HEK293T (cell line): ENCODE measurements at regions not wholly inside any gene's neighbourhood (a gene's known extent, or its start where the extent isn't known, plus 50 kb on each side); places are given as distances from the start of the nearest gene placed in this dataset.

Experiments used
- CTCF ChIA-PET: fragments of 350-600 bp; formaldehyde crosslinking; extraction: SDS; loops from one replicate; lab custom pipeline; 2021; ENCODE audit warnings: antibody characterized with exemption, inconsistent platforms; lab: Yijun Ruan, JAX
- POLR2A ChIA-PET: fragments of 350-600 bp; formaldehyde crosslinking; extraction: SDS; loops from one replicate; lab custom pipeline; 2020; ENCODE audit warnings: antibody characterized with exemption, inconsistent platforms; lab: Yijun Ruan, JAX
- DNase-seq: peaks from one replicate; pipeline ENCODE4 v3.0.0; 2012; ENCODE audit warnings: mixed read lengths; ENCODE audit errors: extremely low spot score
- ARNT ChIP-seq: fragments of 450-650 bp; IDR thresholded peaks from 2 replicates; pipeline ENCODE4 v1.6.1; 2017; ENCODE audit warnings: mild to moderate bottlenecking
- BHLHE40 ChIP-seq: fragments of 450-650 bp; IDR thresholded peaks from 2 replicates; pipeline ENCODE4 v1.6.1; 2016; ENCODE audit warnings: mild to moderate bottlenecking, moderate library complexity, borderline replicate concordance
- CTBP1 ChIP-seq: fragments of 450-650 bp; IDR thresholded peaks from 2 replicates; pipeline ENCODE4 v1.6.1; 2016; ENCODE audit warnings: borderline replicate concordance
- ELF4 ChIP-seq: fragments of 450-650 bp; IDR thresholded peaks from 2 replicates; pipeline ENCODE4 v1.6.1; 2017; ENCODE audit warnings: antibody characterized with exemption
- FOXA1 ChIP-seq: fragments of 450-650 bp; IDR thresholded peaks from 2 replicates; pipeline ENCODE4 v1.6.1; 2016; ENCODE audit warnings: mild to moderate bottlenecking
- FOXK2 ChIP-seq: fragments of 450-650 bp; IDR thresholded peaks from 2 replicates; pipeline ENCODE4 v1.6.1; 2016; ENCODE audit warnings: mild to moderate bottlenecking
- FOXM1 ChIP-seq: fragments of 450-650 bp; IDR thresholded peaks from 2 replicates; pipeline ENCODE4 v1.6.1; 2017; ENCODE audit warnings: mild to moderate bottlenecking, borderline replicate concordance
- HDGF ChIP-seq: fragments of 450-650 bp; IDR thresholded peaks from 2 replicates; pipeline ENCODE4 v1.6.1; 2017; ENCODE audit warnings: antibody characterized with exemption, borderline replicate concordance
- L3MBTL2 ChIP-seq: fragments of 450-650 bp; conservative IDR thresholded peaks from 2 replicates; pipeline ENCODE4 v1.6.1; 2016; ENCODE audit warnings: mild to moderate bottlenecking
- LEF1 ChIP-seq: fragments of 450-650 bp; IDR thresholded peaks from 2 replicates; pipeline ENCODE4 v1.6.1; 2017; ENCODE audit warnings: mild to moderate bottlenecking, borderline replicate concordance
- NFRKB ChIP-seq: fragments of 450-650 bp; IDR thresholded peaks from 2 replicates; pipeline ENCODE4 v1.6.1; 2016; ENCODE audit warnings: mild to moderate bottlenecking, moderate library complexity
- PKNOX1 ChIP-seq: fragments of 450-650 bp; IDR thresholded peaks from 2 replicates; pipeline ENCODE4 v1.6.1; 2016
- SP1 ChIP-seq: fragments of 450-650 bp; IDR thresholded peaks from 2 replicates; pipeline ENCODE4 v1.6.1; 2017
- SUZ12 ChIP-seq: fragments of 450-650 bp; IDR thresholded peaks from 2 replicates; pipeline ENCODE4 v1.6.1; 2016; ENCODE audit warnings: mild to moderate bottlenecking
- TARDBP ChIP-seq: fragments of 450-650 bp; IDR thresholded peaks from 2 replicates; pipeline ENCODE4 v1.6.1; 2016
- ZNF384 ChIP-seq: fragments of 450-650 bp; IDR thresholded peaks from 2 replicates; pipeline ENCODE4 v1.6.1; 2016

- ChIA-PET CTCF (no interaction called here), POLR2A (no interaction called here)
- TF ChIP-seq FOXM1 (no peak), PKNOX1 (no peak), ELF4 (no peak), LEF1 (no peak), ZNF384 (no peak), BHLHE40 (no peak), FOXA1 (no peak), L3MBTL2 (no peak), ARNT (no peak)
- DNase-seq: no peak
Observed at GRCh38 chr1:56302878-56303277, 276.5 kb downstream of the PLPP3 start.

- ChIA-PET POLR2A (no interaction called here), CTCF (no interaction called here)
- TF ChIP-seq L3MBTL2: no peak
- TF ChIP-seq BHLHE40: no peak
- TF ChIP-seq FOXK2: no peak
- no peak for TF ChIP-seq ARNT
- TF ChIP-seq CTBP1: no peak
- TF ChIP-seq NFRKB: no peak
- no peak for TF ChIP-seq TARDBP
- no peak for TF ChIP-seq FOXM1
- TF ChIP-seq PKNOX1: no peak
- no peak for TF ChIP-seq SP1
- no peak for TF ChIP-seq FOXA1
- TF ChIP-seq LEF1: no peak
- no peak for TF ChIP-seq ELF4
- no peak for DNase-seq
Observed at GRCh38 chr1:56301791-56302190, 277.6 kb downstream of the PLPP3 start.

GRCh38 chr1:56300836-56301235 is 278.5 kb downstream of the PLPP3 start:
- POLR2A ChIA-PET: no interaction called here
- CTCF ChIA-PET: no interaction called here
- DNase-seq: no peak
- TF ChIP-seq L3MBTL2 (no peak), BHLHE40 (no peak), FOXK2 (no peak), SP1 (no peak), FOXM1 (no peak), LEF1 (no peak), ELF4 (no peak), NFRKB (no peak), ARNT (no peak), SUZ12 (no peak), HDGF (no peak), FOXA1 (no peak), PKNOX1 (no peak), CTBP1 (no peak), ZNF384 (no peak)

GRCh38 chr1:56298866-56299265 is 280.5 kb downstream of the PLPP3 start:
- TF ChIP-seq SUZ12: no peak
- no peak for TF ChIP-seq PKNOX1
- TF ChIP-seq HDGF: no peak
- no peak for TF ChIP-seq CTBP1
- TF ChIP-seq FOXK2: no peak
- no peak for TF ChIP-seq FOXA1
- TF ChIP-seq ARNT: no peak
- ChIA-PET CTCF (no interaction called here), POLR2A (no interaction called here)
- DNase-seq: no peak

- CTCF ChIA-PET: no interaction called here
- POLR2A ChIA-PET: no interaction called here
- TF ChIP-seq BHLHE40 (no peak), HDGF (no peak), SP1 (no peak), SUZ12 (no peak), ELF4 (no peak)
- no peak for DNase-seq
Observed at GRCh38 chr1:56297904-56298303, 281.5 kb downstream of the PLPP3 start.

- TF ChIP-seq TARDBP (no peak), LEF1 (no peak), FOXK2 (no peak), PKNOX1 (no peak), SUZ12 (no peak), CTBP1 (no peak), ELF4 (no peak), L3MBTL2 (no peak), SP1 (no peak)
- ChIA-PET CTCF (no interaction called here), POLR2A (no interaction called here)
- no peak for DNase-seq
Observed at GRCh38 chr1:56297208-56297607, 282.2 kb downstream of the PLPP3 start.
